HG03280 (cell line): ENCODE measurements at regions not wholly inside any gene's neighbourhood (a gene's known extent, or its start where the extent isn't known, plus 50 kb on each side); places are given as distances from the start of the nearest gene placed in this dataset.
"Not testable (repeated sequence)": the region's sequence is repeated elsewhere in the genome, so short reads cannot be mapped to it uniquely, and the experiment has no call there.

Source experiments
- ATAC-seq: cut with Tn5 transposase; IDR thresholded peaks from one replicate; pipeline ENCODE4 v1.9.1; 2021; ENCODE audit warnings: mild to moderate bottlenecking, moderate library complexity; ENCODE audit not compliant: unreplicated experiment

DNA sequence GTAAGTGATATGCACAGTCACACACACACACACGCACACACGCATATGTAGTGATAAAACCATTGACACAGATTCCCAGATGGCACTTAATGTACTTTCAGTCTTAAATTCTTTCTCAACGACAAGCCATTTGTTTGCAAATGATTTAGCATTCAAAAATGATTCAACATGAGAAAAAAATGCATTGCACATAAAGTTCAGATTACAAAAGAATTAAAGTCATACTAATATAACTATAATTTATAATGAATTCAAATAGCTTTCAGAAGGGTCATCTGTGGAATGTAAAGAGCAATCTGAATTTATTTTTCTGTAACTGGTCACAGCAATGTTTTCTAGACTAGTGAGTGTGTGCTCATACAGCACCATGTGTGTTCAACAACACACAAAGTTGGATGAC, 521.6 kb upstream of the ZNF337 start:
- no peak for ATAC-seq

DNA sequence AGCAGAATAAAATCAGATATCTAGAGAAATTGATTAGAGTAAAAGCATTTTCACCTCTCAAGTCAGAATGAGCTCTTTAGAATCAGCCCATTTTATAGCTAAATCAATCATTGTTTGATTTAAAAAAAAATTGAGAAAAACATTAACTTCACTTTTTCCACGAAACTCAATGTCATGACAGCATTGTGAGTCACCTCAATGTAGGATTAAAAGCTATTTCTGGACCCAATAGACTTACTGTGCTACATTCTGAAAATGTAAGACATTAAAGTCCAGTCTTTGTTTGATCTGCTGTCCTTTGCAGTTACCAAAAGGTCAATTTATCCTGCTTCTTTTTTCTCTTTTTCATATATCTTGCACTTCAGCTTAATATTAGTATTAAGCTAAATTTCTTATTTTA, 519.4 kb upstream of the ZNF337 start:
- ATAC-seq = no peak

GRCh38 chr20:26214991-26215390, 518.3 kb upstream of the ZNF337 start:
- no peak for ATAC-seq

GRCh38 chr20:26209171-26209941, 512.7 kb upstream of the ZNF337 start:
- no peak for ATAC-seq

DNA sequence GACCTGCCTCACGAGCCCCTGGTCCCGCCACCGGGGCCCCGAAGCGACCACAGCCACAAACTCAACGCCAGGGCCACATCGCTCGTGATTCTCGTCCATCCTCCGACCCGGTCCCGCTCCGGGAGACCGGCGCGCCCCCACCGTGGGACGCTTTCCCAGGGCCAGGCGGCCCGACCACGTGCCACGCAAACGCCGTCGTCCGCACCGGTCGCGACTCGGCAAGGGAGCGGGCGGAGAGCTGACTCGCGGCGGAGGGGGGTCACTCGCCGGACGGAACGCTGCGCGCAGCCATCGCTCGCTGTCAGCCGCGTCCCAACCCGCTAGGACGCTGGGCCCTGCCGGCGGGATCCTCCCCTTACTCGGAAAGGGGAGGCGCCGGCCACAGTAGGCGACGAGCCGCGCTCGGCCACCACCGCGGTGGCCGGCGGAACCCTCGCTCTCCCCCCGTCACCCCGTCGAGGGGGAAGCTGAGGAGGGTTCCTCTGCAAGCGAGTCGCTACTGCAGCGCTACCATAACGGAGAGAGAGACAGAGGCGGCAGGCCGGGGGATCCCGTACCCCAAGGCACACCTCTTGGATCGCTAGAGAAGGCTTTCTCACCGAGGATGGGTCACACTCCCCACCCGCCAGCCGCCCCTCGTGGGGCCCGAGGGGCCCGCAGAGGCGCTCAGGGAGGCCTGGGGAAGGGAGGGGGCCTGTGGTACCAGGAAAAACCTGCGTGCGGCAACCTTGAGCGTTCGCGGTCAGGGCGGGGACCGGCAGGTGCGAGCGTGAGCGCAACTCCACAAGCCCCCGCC, 511.8 kb upstream of the ZNF337 start:
- ATAC-seq = no peak

- not testable (repeated sequence) for ATAC-seq
Observed at GRCh38 chr20:26207967-26208295, 511.3 kb upstream of the ZNF337 start.

DNA sequence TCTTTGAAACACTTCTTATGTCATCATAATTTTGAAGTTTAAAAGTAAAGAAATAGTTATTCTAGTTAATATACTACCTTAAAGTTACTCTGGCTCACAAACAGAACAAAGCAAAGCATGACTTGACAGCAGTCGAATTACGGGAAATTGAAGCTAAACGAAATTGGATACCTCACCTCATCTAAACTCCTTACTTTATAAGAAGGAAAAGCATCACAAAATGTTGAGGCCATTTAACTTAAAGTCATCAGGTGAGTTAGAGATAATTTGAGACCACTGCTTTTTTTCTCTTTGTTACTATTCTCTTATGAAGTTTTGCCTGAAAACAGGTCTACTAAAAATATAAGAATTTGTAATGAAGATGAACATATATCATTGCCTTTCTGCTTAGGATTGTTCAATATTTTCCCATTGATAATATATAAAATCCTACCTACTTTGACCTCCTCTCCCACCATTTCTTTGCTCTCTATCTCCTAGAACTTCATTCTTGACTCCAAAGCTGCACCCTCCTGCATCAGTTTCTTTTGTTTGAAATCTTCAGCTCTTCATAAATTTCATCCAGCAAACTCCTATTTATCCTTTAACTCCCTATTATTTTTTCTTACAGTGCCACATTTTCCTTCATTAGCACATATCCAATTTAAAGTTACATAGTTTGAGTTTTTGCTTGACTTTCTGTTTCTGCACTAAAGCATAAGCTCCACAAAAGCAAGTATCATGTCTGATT, 510.7 kb upstream of the ZNF337 start:
- no peak for ATAC-seq

- ATAC-seq = no peak
Observed at GRCh38 chr20:26205350-26205749, 508.7 kb upstream of the ZNF337 start.

- ATAC-seq = not testable (repeated sequence)
Observed at GRCh38 chr20:26201026-26201425, 504.4 kb upstream of the ZNF337 start.

- not testable (repeated sequence) for ATAC-seq
Observed at GRCh38 chr20:26187329-26187728, 490.7 kb upstream of the ZNF337 start.

GRCh38 chr20:26183720-26184119, 487.1 kb upstream of the ZNF337 start:
- ATAC-seq = not testable (repeated sequence)

- ATAC-seq = not testable (repeated sequence)
Observed at GRCh38 chr20:26181364-26181763, 484.7 kb upstream of the ZNF337 start.

- ATAC-seq = not testable (repeated sequence)
Observed at GRCh38 chr20:26171875-26172274, 475.2 kb upstream of the ZNF337 start.

- no peak for ATAC-seq
Observed at GRCh38 chr20:26169506-26169905, 472.9 kb upstream of the ZNF337 start.

GRCh38 chr20:26167499-26167898, 470.8 kb upstream of the ZNF337 start:
- no peak for ATAC-seq

GRCh38 chr20:26163890-26164289, 467.2 kb upstream of the ZNF337 start:
- no peak for ATAC-seq

- ATAC-seq = not testable (repeated sequence)
Observed at GRCh38 chr20:26163151-26163550, 466.5 kb upstream of the ZNF337 start.

- ATAC-seq = not testable (repeated sequence)
Observed at GRCh38 chr20:26161741-26162140, 465.1 kb upstream of the ZNF337 start.

DNA sequence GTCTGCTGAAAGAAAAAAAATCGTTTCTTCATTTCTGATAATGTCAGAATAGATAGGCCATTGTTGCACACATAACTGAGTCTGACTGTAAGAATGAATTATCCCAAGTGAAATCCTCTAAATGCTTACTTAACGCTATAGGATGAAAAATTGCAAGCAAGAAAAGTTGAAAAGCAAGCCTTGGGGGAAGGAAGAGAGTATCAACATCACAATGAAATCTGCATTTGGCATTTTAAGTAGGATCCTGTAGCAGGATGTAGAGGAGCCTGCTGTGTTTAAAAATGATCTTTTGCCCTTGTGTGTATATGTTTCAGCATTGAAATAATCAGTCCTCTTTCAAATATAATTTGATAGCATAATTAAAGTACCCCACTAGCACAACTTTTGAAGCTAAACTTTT, 464.3 kb upstream of the ZNF337 start:
- not testable (repeated sequence) for ATAC-seq

DNA sequence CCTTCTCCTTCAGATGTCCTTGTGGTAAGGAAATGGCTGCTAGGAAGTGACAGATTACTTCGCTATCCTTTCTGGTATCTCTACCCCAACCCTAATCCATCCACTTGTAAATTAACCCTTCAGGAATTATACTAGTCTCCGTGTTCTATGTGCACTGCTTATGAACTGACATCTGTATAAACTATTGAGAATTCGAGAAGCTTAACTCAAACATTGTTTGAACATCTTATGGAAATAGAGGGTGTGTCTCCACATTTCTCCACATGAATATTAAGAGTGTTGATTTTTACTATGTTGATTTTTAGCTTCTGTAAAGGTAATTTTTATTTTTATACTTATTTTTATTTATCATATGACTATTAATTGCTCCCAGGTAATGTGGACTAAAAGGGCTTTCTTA, 457.6 kb upstream of the ZNF337 start:
- ATAC-seq = no peak

DNA sequence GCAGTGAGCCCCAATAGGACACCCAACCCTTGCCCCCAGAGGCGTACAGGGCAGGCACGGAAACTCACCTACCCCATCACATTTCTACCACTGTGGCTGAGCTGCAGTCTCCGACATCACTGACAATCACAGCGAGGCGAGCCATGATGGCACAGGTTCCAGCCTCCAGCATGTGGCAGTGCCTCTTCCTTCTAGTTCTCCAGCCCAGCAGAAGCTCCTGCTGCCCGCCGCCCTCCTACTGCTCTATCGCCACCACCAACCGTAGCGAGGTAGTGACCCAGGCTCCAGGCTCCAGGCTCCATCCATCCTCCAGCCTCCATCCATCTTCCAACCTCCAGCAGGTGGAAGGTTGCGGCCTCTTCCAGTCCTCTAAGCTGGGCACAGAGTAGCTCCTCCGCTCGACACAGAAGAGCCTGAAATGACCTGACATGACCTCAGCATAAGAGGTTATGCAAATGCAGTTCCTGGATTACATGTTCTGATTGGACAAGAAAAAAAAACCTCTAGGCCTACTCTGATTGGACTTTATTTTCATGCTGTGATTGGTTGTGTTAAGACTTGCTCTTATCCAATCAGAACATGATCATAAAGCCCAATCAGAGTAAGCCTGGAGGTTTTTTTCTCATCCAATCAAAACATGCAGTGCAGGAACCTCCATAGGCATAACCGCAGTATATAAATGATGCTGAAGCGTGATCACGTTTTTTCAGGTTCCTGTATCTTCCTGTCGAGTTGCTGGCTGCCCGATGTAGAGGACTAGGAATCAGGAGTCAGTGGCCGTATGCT, 438.9 kb upstream of the ZNF337 start:
- no peak for ATAC-seq
